NCI-H345 treated with DMSO at 0.1 percent for 48 hours (cell line): ENCODE measurements at regions not wholly inside any gene's neighbourhood (a gene's known extent, or its start where the extent isn't known, plus 50 kb on each side); places are given as distances from the start of the nearest gene placed in this dataset.

Source experiments
- DNase-seq: peaks from one replicate; lab custom pipeline; 2025; ENCODE audit not compliant: unreplicated experiment; lab: John Stamatoyannopoulos, UW

- no peak for DNase-seq
Observed at GRCh38 chrX:4935401-4935800, 1222.0 kb upstream of the PRKX start.

- DNase-seq, result no peak
Observed at GRCh38 chrX:4932790-4933189, 1219.3 kb upstream of the PRKX start.

- DNase-seq, result no peak
Observed at GRCh38 chrX:4930426-4930825, 1217.0 kb upstream of the PRKX start.

GRCh38 chrX:4925911-4926310, 1212.5 kb upstream of the PRKX start:
- DNase-seq, result no peak

- no peak for DNase-seq
Observed at GRCh38 chrX:4909348-4909747, 1195.9 kb upstream of the PRKX start.

- DNase-seq, result no peak
Observed at GRCh38 chrX:4905576-4905975, 1192.1 kb upstream of the PRKX start.

- DNase-seq, result no peak
Observed at GRCh38 chrX:4881277-4881676, 1167.8 kb upstream of the PRKX start.

GRCh38 chrX:4878640-4879039, 1165.2 kb upstream of the PRKX start:
- DNase-seq, result no peak

- DNase-seq, result no peak
Observed at GRCh38 chrX:4876268-4876667, 1162.8 kb upstream of the PRKX start.

- DNase-seq, result no peak
Observed at GRCh38 chrX:4851534-4851933, 1138.1 kb upstream of the PRKX start.

- no peak for DNase-seq
Observed at GRCh38 chrX:4850312-4850711, 1136.9 kb upstream of the PRKX start.

- DNase-seq, result no peak
Observed at GRCh38 chrX:4844376-4844775, 1130.9 kb upstream of the PRKX start.

GRCh38 chrX:4841216-4841745, 1127.8 kb upstream of the PRKX start:
- no peak for DNase-seq

GRCh38 chrX:4831574-4831973, 1118.1 kb upstream of the PRKX start:
- no peak for DNase-seq

GRCh38 chrX:4830880-4831557, 1117.6 kb upstream of the PRKX start:
- no peak for DNase-seq

- no peak for DNase-seq
Observed at GRCh38 chrX:4825550-4825949, 1112.1 kb upstream of the PRKX start.

GRCh38 chrX:4809571-4809970, 1096.1 kb upstream of the PRKX start:
- DNase-seq, result no peak

- no peak for DNase-seq
Observed at GRCh38 chrX:4805502-4805901, 1092.1 kb upstream of the PRKX start.

GRCh38 chrX:4800756-4801155, 1087.3 kb upstream of the PRKX start:
- no peak for DNase-seq

- DNase-seq, result no peak
Observed at GRCh38 chrX:4787971-4788370, 1074.5 kb upstream of the PRKX start.

GRCh38 chrX:4764888-4765287, 1051.4 kb upstream of the PRKX start:
- no peak for DNase-seq

- DNase-seq, result no peak
Observed at GRCh38 chrX:4762196-4762595, 1048.7 kb upstream of the PRKX start.
